H1 (cell line): ENCODE measurements at regions not wholly inside any gene's neighbourhood (a gene's known extent, or its start where the extent isn't known, plus 50 kb on each side); places are given as distances from the start of the nearest gene placed in this dataset.

Experiments used
- MAFK ChIP-seq: IDR thresholded peaks from 2 replicates; pipeline ENCODE4 v1.6.1; 2012; ENCODE audit warnings: low read depth, mild to moderate bottlenecking, improper control_type of control experiment, low read length

DNA sequence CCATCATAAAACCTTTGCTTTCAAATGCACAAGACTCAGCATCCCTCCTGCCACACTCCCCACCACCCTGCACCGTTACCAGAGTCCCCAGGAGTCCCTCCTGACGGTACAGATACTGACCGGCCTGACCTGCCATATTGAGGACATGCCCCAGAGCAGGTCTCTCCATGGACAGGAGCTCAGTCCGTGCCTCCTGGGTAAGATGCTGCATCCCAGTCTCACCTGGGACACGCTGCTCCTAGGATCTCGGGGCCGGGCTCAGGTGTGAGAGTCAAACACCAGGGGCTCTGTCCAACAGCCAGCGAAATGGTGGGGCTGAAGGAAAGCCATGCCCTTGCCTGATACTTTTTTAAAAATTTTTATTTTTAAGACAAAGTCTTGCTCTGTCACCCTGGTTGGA is 328.3 kb downstream of the SHANK2 start (continued):
- TF ChIP-seq MAFK = no peak
